ENCODE measurements at regions not wholly inside any gene's neighbourhood (a gene's known extent, or its start where the extent isn't known, plus 50 kb on each side); places are given as distances from the start of the nearest gene placed in this dataset.

- no peak overlapping the region for H3K9ac ChIP-seq
- H3K4me1 ChIP-seq (ENCODE audit: low read depth, poor library complexity, severe bottlenecking): no peaks in the 10 kb centered on the region
- no peak overlapping the region for H3K4me2 ChIP-seq
- H3K36me3 ChIP-seq (ENCODE audit: insufficient read depth): no peaks in the 10 kb centered on the region
- no peaks in the 10 kb centered on the region for H3K27me3 ChIP-seq (ENCODE audit: insufficient read depth, low read depth)
- H3K79me2 ChIP-seq (ENCODE audit: insufficient read depth, low read depth): no peaks in the 10 kb centered on the region
- H2AFZ ChIP-seq (ENCODE audit: low read depth): no peak overlapping the region
- H3K4me3 ChIP-seq (IDR thresholded peaks at IDR 0.05; ENCODE audit: insufficient read depth, low read depth, low read length): no peak overlapping the region
- no peak overlapping the region for H3K27ac ChIP-seq
- no peaks in the 10 kb centered on the region for H4K20me1 ChIP-seq (ENCODE audit: insufficient read depth)
- TF ChIP-seq CTCF (conservative IDR thresholded peaks at IDR 0.05; ENCODE audit: low read depth, low read length): no peak
Observed at GRCh38 chr5:152466085-152466745, 61.1 kb upstream of the NMUR2 start.

- no peaks in the 10 kb centered on the region for H3K4me1 ChIP-seq (ENCODE audit: low read depth, poor library complexity, severe bottlenecking)
- no peak for TF ChIP-seq CTCF (conservative IDR thresholded peaks at IDR 0.05; ENCODE audit: low read depth, low read length)
Observed at GRCh38 chr5:152470167-152470566, 65.1 kb upstream of the NMUR2 start.

GRCh38 chr5:152472083-152472482 is 67.0 kb upstream of the NMUR2 start:
- no peaks in the 10 kb centered on the region for H3K36me3 ChIP-seq (ENCODE audit: insufficient read depth)
- no peak overlapping the region for H3K27ac ChIP-seq
- H3K4me3 ChIP-seq (IDR thresholded peaks at IDR 0.05; ENCODE audit: insufficient read depth, low read depth, low read length): no peak overlapping the region
- no peaks in the 10 kb centered on the region for H3K79me2 ChIP-seq (ENCODE audit: insufficient read depth, low read depth)
- H3K4me1 ChIP-seq (ENCODE audit: low read depth, poor library complexity, severe bottlenecking): no peaks in the 10 kb centered on the region
- TF ChIP-seq CTCF (conservative IDR thresholded peaks at IDR 0.05; ENCODE audit: low read depth, low read length): no peak
- no peak overlapping the region for H3K9ac ChIP-seq
- no peak overlapping the region for H3K4me2 ChIP-seq
- H2AFZ ChIP-seq (ENCODE audit: low read depth): no peak overlapping the region
- H4K20me1 ChIP-seq (ENCODE audit: insufficient read depth): no peaks in the 10 kb centered on the region
- no peaks in the 10 kb centered on the region for H3K27me3 ChIP-seq (ENCODE audit: insufficient read depth, low read depth)

More at GRCh38 chr5:152470167-152470566, 65.1 kb upstream of the NMUR2 start:
- no peak overlapping the region for H3K9ac ChIP-seq
- H3K4me3 ChIP-seq (IDR thresholded peaks at IDR 0.05; ENCODE audit: insufficient read depth, low read depth, low read length): no peak overlapping the region
- H3K27me3 ChIP-seq (ENCODE audit: insufficient read depth, low read depth): no peaks in the 10 kb centered on the region
- no peaks in the 10 kb centered on the region for H4K20me1 ChIP-seq (ENCODE audit: insufficient read depth)
- no peak overlapping the region for H3K4me2 ChIP-seq
- no peaks in the 10 kb centered on the region for H3K79me2 ChIP-seq (ENCODE audit: insufficient read depth, low read depth)
- H2AFZ ChIP-seq (ENCODE audit: low read depth): no peak overlapping the region
- H3K27ac ChIP-seq: no peak overlapping the region
- H3K36me3 ChIP-seq (ENCODE audit: insufficient read depth): no peaks in the 10 kb centered on the region

GRCh38 chr5:152474961-152475360 is 69.9 kb upstream of the NMUR2 start:
- Histone ChIP-seq H3K4me2 (no peak overlapping the region), H4K20me1 (ENCODE audit: insufficient read depth) (no peaks in the 10 kb centered on the region), H3K27ac (no peak overlapping the region), H3K79me2 (ENCODE audit: insufficient read depth, low read depth) (no peaks in the 10 kb centered on the region), H3K36me3 (ENCODE audit: insufficient read depth) (no peaks in the 10 kb centered on the region), H3K9ac (no peak overlapping the region), H2AFZ (ENCODE audit: low read depth) (no peak overlapping the region), H3K4me1 (ENCODE audit: low read depth, poor library complexity, severe bottlenecking) (no peaks in the 10 kb centered on the region), H3K27me3 (ENCODE audit: insufficient read depth, low read depth) (no peaks in the 10 kb centered on the region), H3K4me3 (IDR thresholded peaks at IDR 0.05; ENCODE audit: insufficient read depth, low read depth, low read length) (no peak overlapping the region)
- no peak for TF ChIP-seq CTCF (conservative IDR thresholded peaks at IDR 0.05; ENCODE audit: low read depth, low read length)
